ENCODE measurements at regions not wholly inside any gene's neighbourhood (a gene's known extent, or its start where the extent isn't known, plus 50 kb on each side); places are given as distances from the start of the nearest gene placed in this dataset.

DNA sequence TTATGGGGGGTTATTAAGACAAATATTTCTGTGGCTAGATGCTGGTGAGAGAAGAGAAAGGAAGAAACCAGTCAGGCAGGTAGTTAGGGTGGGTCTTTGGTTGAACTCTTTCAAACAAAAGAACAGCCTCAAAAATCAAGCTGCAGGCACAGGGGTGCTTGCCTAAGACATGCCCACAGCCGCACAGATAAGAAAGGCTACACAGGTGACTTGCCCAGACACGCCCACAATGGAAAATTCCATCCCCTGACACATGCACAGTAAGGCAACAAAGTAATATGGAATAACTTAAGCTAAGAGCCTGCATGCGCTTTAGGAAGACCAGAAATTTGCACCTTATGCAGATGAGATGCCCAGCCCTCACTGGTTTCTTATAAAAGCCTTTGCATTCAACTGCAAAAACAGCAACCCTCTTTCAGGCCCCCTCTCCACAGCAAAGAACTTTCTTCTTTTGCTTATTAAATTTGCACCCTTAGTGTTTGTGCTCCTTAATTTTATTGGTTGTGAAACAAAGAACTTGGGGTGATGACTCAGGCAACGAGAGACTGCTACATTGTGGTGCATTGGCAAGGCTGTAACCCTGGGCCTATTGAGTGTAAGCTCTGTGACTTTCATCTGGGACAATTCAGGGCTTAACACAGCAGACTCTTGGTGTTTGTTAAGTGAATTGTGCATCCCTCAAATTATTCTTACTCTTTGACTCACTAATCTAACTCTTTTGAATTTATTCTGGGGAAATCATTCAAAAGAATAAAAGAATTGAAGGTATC, 149.4 kb downstream of the RPAP3 start:
- no peak for DNase-seq
- Mint-ChIP-seq H3K9me3 (peaks cover 7 to 17% (median 9%) of the 10 kb centered on the region in 7 donors), H3K36me3 (no peaks in the 10 kb centered on the region), H3K4me1 (peaks cover 9% of the 10 kb centered on the region), H3K27me3 (ENCODE audit: low read depth in 3 of 3) (peaks cover 3 to 6% (median 4%) of the 10 kb centered on the region in 3 donors), H3K4me3 (no peak overlapping the region), H3K27ac (no peak overlapping the region)
- 96% methylated on average over 4 of the region's 4 CpGs for WGBS (ENCODE audit: insufficient coverage)
- no peaks in the 10 kb centered on the region for H3K27me3 ChIP-seq (ENCODE audit: control insufficient read depth in 2 of 2, insufficient read depth in 2 of 2, low read length in 2 of 2)
- peaks cover 7 to 9% of the 10 kb centered on the region in 2 donors for H3K4me1 ChIP-seq (ENCODE audit: control insufficient read depth in 1 of 2, insufficient read depth in 2 of 2, low read length in 2 of 2)
- intact Hi-C loops (cut with micrococcal nuclease), result no loop called here
- H3K9ac ChIP-seq (ENCODE audit: insufficient read depth, low read length, poor library complexity, severe bottlenecking), result no peak overlapping the region
- H4K20me1 ChIP-seq (ENCODE audit: insufficient read depth, low read length), result no peaks in the 10 kb centered on the region
- no peak overlapping the region for H3K27ac ChIP-seq (ENCODE audit: low read depth in 1 of 2, low read length in 2 of 2)
- no peaks in the 10 kb centered on the region for H3K36me3 ChIP-seq (replicated peaks in 1 of 2; ENCODE audit: control insufficient read depth in 1 of 2, insufficient read depth in 2 of 2, low read length in 2 of 2)
- TF ChIP-seq, protein P1, sequence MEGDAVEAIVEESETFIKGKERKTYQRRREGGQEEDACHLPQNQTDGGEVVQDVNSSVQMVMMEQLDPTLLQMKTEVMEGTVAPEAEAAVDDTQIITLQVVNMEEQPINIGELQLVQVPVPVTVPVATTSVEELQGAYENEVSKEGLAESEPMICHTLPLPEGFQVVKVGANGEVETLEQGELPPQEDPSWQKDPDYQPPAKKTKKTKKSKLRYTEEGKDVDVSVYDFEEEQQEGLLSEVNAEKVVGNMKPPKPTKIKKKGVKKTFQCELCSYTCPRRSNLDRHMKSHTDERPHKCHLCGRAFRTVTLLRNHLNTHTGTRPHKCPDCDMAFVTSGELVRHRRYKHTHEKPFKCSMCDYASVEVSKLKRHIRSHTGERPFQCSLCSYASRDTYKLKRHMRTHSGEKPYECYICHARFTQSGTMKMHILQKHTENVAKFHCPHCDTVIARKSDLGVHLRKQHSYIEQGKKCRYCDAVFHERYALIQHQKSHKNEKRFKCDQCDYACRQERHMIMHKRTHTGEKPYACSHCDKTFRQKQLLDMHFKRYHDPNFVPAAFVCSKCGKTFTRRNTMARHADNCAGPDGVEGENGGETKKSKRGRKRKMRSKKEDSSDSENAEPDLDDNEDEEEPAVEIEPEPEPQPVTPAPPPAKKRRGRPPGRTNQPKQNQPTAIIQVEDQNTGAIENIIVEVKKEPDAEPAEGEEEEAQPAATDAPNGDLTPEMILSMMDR (IDR thresholded peaks at IDR 0.05), result no peak
- no peak overlapping the region for H3K4me3 ChIP-seq (replicated peaks in 1 of 3; ENCODE audit: low read depth in 2 of 3, low read length in 3 of 3)
- H3K79me2 ChIP-seq (ENCODE audit: insufficient read depth, low read length), result no peaks in the 10 kb centered on the region
- H3K4me2 ChIP-seq (replicated peaks; ENCODE audit: extremely low read depth, low read length, poor library complexity, severe bottlenecking), result no peak overlapping the region
- H2AFZ ChIP-seq (ENCODE audit: insufficient read depth, low read depth, low read length, poor library complexity, severe bottlenecking), result no peak overlapping the region
- H3K9me3 ChIP-seq (replicated peaks in 1 of 2; ENCODE audit: control insufficient read depth in 1 of 2, insufficient read depth in 1 of 2, low read length in 2 of 2), result peaks cover 10 to 11% of the 10 kb centered on the region in 2 donors

DNA sequence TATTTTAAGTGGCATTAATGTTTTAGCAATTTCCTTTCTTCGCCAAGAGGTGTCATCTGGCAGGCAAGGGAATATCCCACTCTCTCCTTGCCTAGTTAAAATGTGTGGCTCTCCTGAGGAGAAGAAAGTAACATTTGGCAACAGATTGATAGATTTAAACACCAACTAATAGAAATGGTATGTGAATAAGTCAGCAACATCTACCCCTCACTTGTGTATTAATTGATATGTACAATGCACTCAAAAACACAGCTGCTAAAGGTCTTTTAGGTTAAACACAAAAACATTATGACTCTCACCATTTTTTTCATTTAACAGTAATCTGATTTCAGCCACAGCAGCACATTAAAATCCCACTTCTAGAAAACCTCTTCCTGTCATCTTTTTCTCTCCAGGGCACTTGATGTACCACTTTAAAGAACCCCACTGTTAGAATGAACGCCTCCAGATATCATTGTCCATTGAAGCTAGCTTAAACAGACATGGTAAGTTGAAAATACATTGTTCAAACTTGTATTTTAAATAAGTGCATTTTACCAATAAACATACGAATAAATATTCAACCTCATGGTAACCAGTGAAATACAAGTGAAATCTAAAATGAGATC, 151.7 kb downstream of the RPAP3 start:
- no peak overlapping the region for H2AFZ ChIP-seq (ENCODE audit: insufficient read depth, low read depth, low read length, poor library complexity, severe bottlenecking)
- TF ChIP-seq, protein P1 (IDR thresholded peaks at IDR 0.05), result no peak
- WGBS (ENCODE audit: insufficient coverage), result no CpG with 5 or more reads among the region's 3 CpGs
- H3K27ac ChIP-seq (ENCODE audit: low read depth in 1 of 2, low read length in 2 of 2), result no peak overlapping the region
- H3K9ac ChIP-seq (ENCODE audit: insufficient read depth, low read length, poor library complexity, severe bottlenecking), result no peak overlapping the region
- Mint-ChIP-seq H3K9me3 (peaks cover 7 to 18% (median 9%) of the 10 kb centered on the region in 7 donors), H3K27ac (peak overlapping the region in 1 of 7 donors; percentile 28), H3K27me3 (ENCODE audit: low read depth in 3 of 3) (peaks cover 3 to 6% (median 4%) of the 10 kb centered on the region in 3 donors), H3K4me1 (no peaks in the 10 kb centered on the region), H3K36me3 (no peaks in the 10 kb centered on the region), H3K4me3 (no peak overlapping the region)
- no peak overlapping the region for H3K4me3 ChIP-seq (replicated peaks in 1 of 3; ENCODE audit: low read depth in 2 of 3, low read length in 3 of 3)
- peaks cover 10 to 11% of the 10 kb centered on the region in 2 donors for H3K9me3 ChIP-seq (replicated peaks in 1 of 2; ENCODE audit: control insufficient read depth in 1 of 2, insufficient read depth in 1 of 2, low read length in 2 of 2)
- no peaks in the 10 kb centered on the region for H3K4me1 ChIP-seq (ENCODE audit: control insufficient read depth in 1 of 2, insufficient read depth in 2 of 2, low read length in 2 of 2)
- H3K4me2 ChIP-seq (replicated peaks; ENCODE audit: extremely low read depth, low read length, poor library complexity, severe bottlenecking), result no peak overlapping the region
- intact Hi-C loops (cut with micrococcal nuclease), result no loop called here
- DNase-seq, result no peak
- H3K36me3 ChIP-seq (replicated peaks in 1 of 2; ENCODE audit: control insufficient read depth in 1 of 2, insufficient read depth in 2 of 2, low read length in 2 of 2), result no peaks in the 10 kb centered on the region
- H3K27me3 ChIP-seq (ENCODE audit: control insufficient read depth in 2 of 2, insufficient read depth in 2 of 2, low read length in 2 of 2), result no peaks in the 10 kb centered on the region
- H4K20me1 ChIP-seq (ENCODE audit: insufficient read depth, low read length), result no peaks in the 10 kb centered on the region
- H3K79me2 ChIP-seq (ENCODE audit: insufficient read depth, low read length), result no peaks in the 10 kb centered on the region

Measured in CD14-positive monocyte (primary cell).